Keratinocyte (primary cell): ENCODE measurements at regions not wholly inside any gene's neighbourhood (a gene's known extent, or its start where the extent isn't known, plus 50 kb on each side); places are given as distances from the start of the nearest gene placed in this dataset.

Source experiments
- DNase-seq: peaks from one replicate; pipeline ENCODE4 v3.0.0-alpha.2; 2011; ENCODE audit warnings: low read depth, missing footprints, low spot score
- FAIRE-seq: peaks from 2 replicates; lab custom pipeline; 2011; peaks lifted over from hg19 to GRCh38; lab: Jason Lieb, UNC
- H2AFZ ChIP-seq: 2 replicates; pipeline ENCODE4 v1.6.0; 2012; ENCODE audit warnings: low read length, control low read depth, inconsistent platforms; ENCODE audit not compliant: control insufficient read depth
- H3K27ac ChIP-seq: 2 replicates; pipeline ENCODE4 v1.5.1; 2011; ENCODE audit warnings: low read length; ENCODE audit not compliant: control insufficient read depth, insufficient read depth
- H3K27me3 ChIP-seq: 3 replicates; pipeline ENCODE4 v1.6.0; 2011; ENCODE audit warnings: low read length; ENCODE audit not compliant: control insufficient read depth, insufficient read depth; ENCODE audit errors: extremely low read depth
- H3K36me3 ChIP-seq, 2 experiments: 2 replicates in 1 of 2; 3 replicates in 1 of 2; pipeline ENCODE4 v1.5.1; 2011; ENCODE audit warnings: low read length in 2 of 2, mild to moderate bottlenecking in 1 of 2; ENCODE audit not compliant: control insufficient read depth in 2 of 2, insufficient read depth in 2 of 2; ENCODE audit errors: extremely low read depth in 1 of 2
- H3K4me1 ChIP-seq: 3 replicates; pipeline ENCODE4 v1.5.1; 2011; ENCODE audit warnings: low read length; ENCODE audit not compliant: control insufficient read depth, insufficient read depth; ENCODE audit errors: extremely low read depth
- H3K4me2 ChIP-seq: 3 replicates; pipeline ENCODE4 v1.6.0; 2011; ENCODE audit warnings: low read depth, low read length; ENCODE audit not compliant: control insufficient read depth, insufficient read depth; ENCODE audit errors: extremely low read depth
- H3K4me3 ChIP-seq, 3 experiments: fragments of 200-600 bp in 1 of 3; sonication (generic) in 1 of 3; 2 replicates in 2 of 3; 3 replicates in 1 of 3; pipeline ENCODE4 v1.5.1; 2011 to 2016; ENCODE audit warnings: low read length in 3 of 3, mild to moderate bottlenecking in 3 of 3, control low read depth in 2 of 3, inconsistent platforms in 1 of 3, low read depth in 1 of 3, mixed read lengths in 1 of 3, mixed run types in 1 of 3, moderate library complexity in 1 of 3; ENCODE audit not compliant: control insufficient read depth in 2 of 3, insufficient read depth in 2 of 3; ENCODE audit errors: extremely low read depth in 1 of 3
- H3K79me2 ChIP-seq: 2 replicates; pipeline ENCODE4 v1.6.0; 2012; ENCODE audit warnings: low read length; ENCODE audit not compliant: control insufficient read depth, insufficient read depth
- H3K9ac ChIP-seq: 3 replicates; pipeline ENCODE4 v1.6.0; 2011; ENCODE audit warnings: low read length; ENCODE audit not compliant: control insufficient read depth, insufficient read depth; ENCODE audit errors: extremely low read depth
- H3K9me1 ChIP-seq: 3 replicates; pipeline ENCODE4 v1.6.0; 2011; ENCODE audit warnings: low read length; ENCODE audit not compliant: control insufficient read depth, insufficient read depth; ENCODE audit errors: extremely low read depth
- H3K9me3 ChIP-seq: 2 replicates; pipeline ENCODE4 v1.5.1; 2012; ENCODE audit warnings: low read depth, low read length; ENCODE audit not compliant: control insufficient read depth
- H4K20me1 ChIP-seq: 3 replicates; pipeline ENCODE4 v1.6.0; 2011; ENCODE audit warnings: low read length; ENCODE audit not compliant: control insufficient read depth, insufficient read depth; ENCODE audit errors: extremely low read depth
- CTCF ChIP-seq, 3 experiments: IDR thresholded peaks in 1 of 3; conservative IDR thresholded peaks in 1 of 3; optimal IDR thresholded peaks in 1 of 3; 2 replicates in 2 of 3; 3 replicates in 1 of 3; pipeline versions ENCODE3 to v1.5.1; 2011; ENCODE audit warnings: low read length in 3 of 3, mild to moderate bottlenecking in 3 of 3, moderate library complexity in 2 of 3, control low read depth in 1 of 3, inconsistent platforms in 1 of 3; ENCODE audit not compliant: insufficient read depth in 2 of 3; ENCODE audit errors: extremely low read depth in 1 of 3
- EZH2 ChIP-seq: IDR thresholded peaks from one replicate; pipeline ENCODE4 v1.6.1; 2012; ENCODE audit warnings: inconsistent platforms, mild to moderate bottlenecking, low read length, moderate library complexity
- dilution Hi-C: fragments of 300-500 bp; cut with MboI; formaldehyde crosslinking; loops from one replicate; pipeline ENCODE4 v1.7.0; 2020; ENCODE audit warnings: low sequenced_read_pairs; ENCODE audit not compliant: extremely low pct_ligation_motif_present

DNA sequence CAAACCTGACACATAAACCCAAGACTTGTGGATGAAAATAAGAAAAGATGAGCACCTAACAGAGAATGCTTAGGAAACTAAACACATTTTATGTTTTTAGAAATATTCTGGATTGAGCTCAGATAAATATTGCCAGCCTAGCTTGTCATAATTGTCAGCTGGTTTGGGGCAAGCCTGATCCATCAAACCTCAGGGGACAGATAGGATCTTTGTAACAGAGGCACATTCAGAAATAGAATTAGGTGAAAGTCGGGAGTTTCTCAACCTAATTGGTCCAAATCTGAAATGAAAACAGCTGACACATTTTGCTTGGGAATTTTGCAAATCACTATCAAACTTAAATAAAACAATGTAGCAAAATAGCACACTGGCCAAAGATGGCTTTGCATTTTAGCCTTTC, 503.7 kb downstream of the ANXA1 start:
- no peak overlapping the region for H3K4me3 ChIP-seq
- no peaks in the 10 kb centered on the region for H3K4me1 ChIP-seq
- no peaks in the 10 kb centered on the region for H3K79me2 ChIP-seq
- H3K9me1 ChIP-seq, result no peaks in the 10 kb centered on the region
- no peak overlapping the region for H3K4me2 ChIP-seq
- no peaks in the 10 kb centered on the region for H3K9me3 ChIP-seq
- no peaks in the 10 kb centered on the region for H3K36me3 ChIP-seq
- H4K20me1 ChIP-seq, result no peaks in the 10 kb centered on the region
- H2AFZ ChIP-seq, result no peak overlapping the region
- FAIRE-seq (no peak), DNase-seq (no peak)
- no peak overlapping the region for H3K27ac ChIP-seq
- H3K27me3 ChIP-seq, result no peaks in the 10 kb centered on the region
- H3K9ac ChIP-seq, result no peak overlapping the region
- dilution Hi-C loops, result no loop called here
- TF ChIP-seq EZH2 (no peak), CTCF (optimal IDR thresholded peaks at IDR 0.05 in 1 of 3, IDR thresholded peaks at IDR 0.05 in 1 of 3, conservative IDR thresholded peaks at IDR 0.05 in 1 of 3; ENCODE audit: extremely low read depth in 1 of 3, insufficient read depth in 2 of 3, low read length in 3 of 3) (no peak)

DNA sequence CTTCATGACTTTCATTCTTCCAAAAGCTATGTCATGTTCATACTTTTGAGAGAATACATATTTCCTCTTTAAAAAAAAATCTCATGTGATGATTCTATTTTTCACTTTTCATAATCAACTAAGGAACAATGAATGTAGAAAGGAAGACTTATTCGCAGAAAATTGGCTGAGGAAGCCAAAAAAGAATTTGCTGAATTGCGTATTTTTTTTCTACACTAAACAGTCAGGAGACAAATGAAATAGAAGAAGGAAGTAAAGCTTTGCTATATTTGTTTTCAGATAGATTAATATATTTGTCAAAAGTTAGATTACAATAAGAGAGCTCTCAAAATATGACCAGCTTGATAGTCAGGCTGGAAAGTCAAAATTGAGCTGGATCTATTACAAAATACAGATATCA, 504.2 kb downstream of the ANXA1 start:
- H3K27ac ChIP-seq, result no peak overlapping the region
- no peak for TF ChIP-seq EZH2
- TF ChIP-seq CTCF (optimal IDR thresholded peaks at IDR 0.05 in 1 of 3, IDR thresholded peaks at IDR 0.05 in 1 of 3, conservative IDR thresholded peaks at IDR 0.05 in 1 of 3; ENCODE audit: extremely low read depth in 1 of 3, insufficient read depth in 2 of 3, low read length in 3 of 3), result no peak
- no peaks in the 10 kb centered on the region for H3K27me3 ChIP-seq
- no peak for DNase-seq
- dilution Hi-C loops, result no loop called here
- H3K9me3 ChIP-seq, result no peaks in the 10 kb centered on the region
- no peak overlapping the region for H3K4me3 ChIP-seq
- no peaks in the 10 kb centered on the region for H3K9me1 ChIP-seq
- FAIRE-seq, result no peak
- no peak overlapping the region for H3K9ac ChIP-seq
- no peaks in the 10 kb centered on the region for H4K20me1 ChIP-seq
- H3K36me3 ChIP-seq, result no peaks in the 10 kb centered on the region
- no peaks in the 10 kb centered on the region for H3K4me1 ChIP-seq
- H2AFZ ChIP-seq, result no peak overlapping the region
- H3K4me2 ChIP-seq, result no peak overlapping the region
- H3K79me2 ChIP-seq, result no peaks in the 10 kb centered on the region
